ENCODE measurements at regions not wholly inside any gene's neighbourhood (a gene's known extent, or its start where the extent isn't known, plus 50 kb on each side); places are given as distances from the start of the nearest gene placed in this dataset.
A peak's percentile ranks its signal among the peaks of the same experiment; 100 is the strongest.

GRCh38 chr9:91117959-91118703 lies 243.6 kb downstream of the AUH start:
- ATAC-seq (ENCODE audit: low read depth) (no peak), DNase-seq (no peak)
- H3K9me3 Mint-ChIP-seq = peaks cover 7% of the 10 kb centered on the region
- POLR2A ChIA-PET = no interaction called here
- peaks cover 19% of the 10 kb centered on the region for H3K4me1 Mint-ChIP-seq
- H3K27me3 Mint-ChIP-seq = peaks cover 16% of the 10 kb centered on the region
- H3K36me3 Mint-ChIP-seq = peaks cover 22% of the 10 kb centered on the region
- H3K4me3 Mint-ChIP-seq = no peak overlapping the region
- H3K27ac Mint-ChIP-seq = no peak overlapping the region

- peaks cover 25% of the 10 kb centered on the region for H3K36me3 Mint-ChIP-seq
- POLR2A ChIA-PET = no interaction called here
- ATAC-seq (ENCODE audit: low read depth) (no peak), DNase-seq (no peak)
- peaks cover 14% of the 10 kb centered on the region for H3K4me1 Mint-ChIP-seq
- peaks cover 11% of the 10 kb centered on the region for H3K9me3 Mint-ChIP-seq
- peaks cover 16% of the 10 kb centered on the region for H3K27me3 Mint-ChIP-seq
- no peak overlapping the region for H3K4me3 Mint-ChIP-seq
- no peak overlapping the region for H3K27ac Mint-ChIP-seq
Observed at GRCh38 chr9:91118704-91119025, 243.1 kb downstream of the AUH start.

DNA sequence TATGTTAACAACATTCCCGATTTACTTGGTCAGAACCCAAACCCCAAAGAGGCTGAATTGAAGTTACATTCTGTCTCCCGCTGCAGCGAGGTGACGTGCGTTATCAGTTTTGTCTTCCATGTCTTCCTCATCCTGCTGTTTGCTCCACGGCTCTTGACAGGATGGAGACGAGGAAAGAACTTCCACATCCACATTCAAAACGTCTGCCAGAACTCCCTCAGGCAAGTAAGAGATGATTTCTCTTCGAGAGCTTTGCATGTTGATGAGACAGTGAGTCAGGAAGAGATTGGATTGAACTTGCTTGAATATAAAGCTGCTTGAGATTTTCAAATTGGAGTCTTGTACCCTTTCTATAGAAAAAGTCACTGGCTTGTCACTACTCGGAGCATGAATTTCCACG lies 242.6 kb downstream of the AUH start:
- Mint-ChIP-seq H3K27ac (no peak overlapping the region), H3K27me3 (peaks cover 16% of the 10 kb centered on the region), H3K9me3 (peaks cover 11% of the 10 kb centered on the region), H3K36me3 (peaks cover 25% of the 10 kb centered on the region), H3K4me1 (peaks cover 14% of the 10 kb centered on the region), H3K4me3 (no peak overlapping the region)
- POLR2A ChIA-PET = no interaction called here
- ATAC-seq (ENCODE audit: low read depth) (no peak), DNase-seq (no peak)

DNA sequence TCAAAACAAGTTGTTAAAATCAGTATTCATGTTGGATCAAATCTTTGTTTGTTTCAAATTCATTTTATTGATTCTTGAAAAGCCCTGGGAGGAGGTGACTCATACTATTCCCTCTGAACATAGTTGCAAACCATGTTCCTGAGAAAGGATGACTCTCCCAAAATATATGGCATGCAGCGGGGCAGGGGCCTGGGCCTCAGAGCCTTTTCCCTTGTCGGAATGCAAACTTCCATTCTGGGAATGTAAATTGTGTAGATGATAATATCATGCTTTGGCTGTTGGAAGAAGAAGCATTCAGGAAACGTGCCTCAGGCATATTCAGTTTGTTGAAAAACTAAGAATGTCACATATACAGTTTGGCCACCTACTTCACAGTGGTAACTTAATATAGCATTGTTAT lies 242.0 kb downstream of the AUH start:
- DNase-seq (no peak), ATAC-seq (ENCODE audit: low read depth) (no peak)
- peaks cover 14% of the 10 kb centered on the region for H3K4me1 Mint-ChIP-seq
- H3K27me3 Mint-ChIP-seq = peaks cover 14% of the 10 kb centered on the region
- H3K4me3 Mint-ChIP-seq = no peak overlapping the region
- H3K9me3 Mint-ChIP-seq = peaks cover 11% of the 10 kb centered on the region
- peaks cover 27% of the 10 kb centered on the region for H3K36me3 Mint-ChIP-seq
- POLR2A ChIA-PET = no interaction called here
- no peak overlapping the region for H3K27ac Mint-ChIP-seq

GRCh38 chr9:91120200-91120599 lies 241.5 kb downstream of the AUH start:
- Mint-ChIP-seq H3K9me3 (peaks cover 15% of the 10 kb centered on the region), H3K4me1 (peaks cover 14% of the 10 kb centered on the region), H3K27me3 (peaks cover 13% of the 10 kb centered on the region), H3K36me3 (peaks cover 32% of the 10 kb centered on the region), H3K4me3 (no peak overlapping the region), H3K27ac (no peak overlapping the region)
- POLR2A ChIA-PET = no interaction called here
- DNase-seq (no peak), ATAC-seq (ENCODE audit: low read depth) (no peak)

DNA sequence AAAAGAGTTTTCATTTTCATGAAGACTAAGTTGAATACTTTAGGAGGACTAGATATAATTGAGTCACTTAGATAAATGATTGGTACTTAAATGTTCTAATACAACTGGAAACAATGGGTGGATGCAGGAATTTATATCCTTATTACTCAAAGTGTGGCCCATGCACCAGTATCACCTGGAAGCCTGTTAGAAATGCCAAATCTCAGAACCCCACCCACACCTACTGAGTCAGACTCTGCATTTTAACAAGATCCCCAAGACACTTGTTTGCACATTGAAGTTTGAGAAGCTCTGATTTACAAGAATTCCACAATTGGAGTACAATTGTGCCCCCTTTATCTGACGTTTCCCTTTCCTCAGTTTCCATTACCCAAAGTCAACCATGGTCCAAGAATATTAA lies 239.0 kb downstream of the AUH start:
- H3K27me3 Mint-ChIP-seq = peaks cover 11% of the 10 kb centered on the region
- peaks cover 6% of the 10 kb centered on the region for H3K4me1 Mint-ChIP-seq
- POLR2A ChIA-PET = no interaction called here
- no peak for ATAC-seq (ENCODE audit: low read depth)
- peaks cover 18% of the 10 kb centered on the region for H3K9me3 Mint-ChIP-seq
- H3K27ac Mint-ChIP-seq = no peak overlapping the region
- no peak for DNase-seq
- H3K36me3 Mint-ChIP-seq = peaks cover 38% of the 10 kb centered on the region
- no peak overlapping the region for H3K4me3 Mint-ChIP-seq

DNA sequence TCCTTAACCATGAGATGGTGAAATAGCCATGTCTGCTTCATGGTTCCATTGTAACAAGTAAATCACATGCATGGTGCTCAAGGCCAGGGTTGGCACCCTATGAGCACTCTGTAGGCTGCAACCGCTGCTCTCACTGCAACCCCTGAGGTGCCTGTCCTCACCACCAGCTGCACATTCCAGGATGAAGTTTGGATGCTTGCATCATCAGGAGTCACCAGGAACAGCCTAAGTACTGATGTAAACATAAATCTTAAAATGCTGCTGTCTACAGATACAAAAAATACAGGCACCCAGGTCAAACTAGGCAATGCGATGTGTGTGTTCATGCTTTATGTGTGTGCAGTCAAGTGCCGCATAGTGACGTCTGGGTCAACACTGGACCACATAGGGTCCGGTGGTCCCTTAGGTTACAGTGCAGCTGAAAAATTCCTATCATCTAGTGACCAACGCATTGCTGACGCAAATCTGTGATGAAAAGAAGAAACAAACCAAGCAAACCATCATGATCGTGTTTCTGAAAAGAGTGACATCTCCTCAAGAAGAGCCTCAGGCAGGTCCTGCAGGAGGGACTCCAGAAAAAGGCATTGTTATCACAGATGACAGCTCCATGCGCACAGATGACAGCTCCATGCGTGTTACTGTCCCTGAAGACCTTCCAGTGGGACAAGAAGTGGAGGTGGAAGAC lies 234.8 kb downstream of the AUH start:
- DNase-seq = no peak
- Mint-ChIP-seq H3K36me3 (peaks cover 36% of the 10 kb centered on the region), H3K9me3 (peaks cover 17% of the 10 kb centered on the region), H3K27me3 (no peaks in the 10 kb centered on the region), H3K27ac (no peak overlapping the region), H3K4me1 (peaks cover 19% of the 10 kb centered on the region), H3K4me3 (no peak overlapping the region)
- POLR2A ChIA-PET = interaction anchor here (0.7 kb wide), 1 partner anchor 27 kb away, joined by 5 read pairs; no protein-coding TSS in a partner anchor
- no peak for ATAC-seq (ENCODE audit: low read depth)

DNA sequence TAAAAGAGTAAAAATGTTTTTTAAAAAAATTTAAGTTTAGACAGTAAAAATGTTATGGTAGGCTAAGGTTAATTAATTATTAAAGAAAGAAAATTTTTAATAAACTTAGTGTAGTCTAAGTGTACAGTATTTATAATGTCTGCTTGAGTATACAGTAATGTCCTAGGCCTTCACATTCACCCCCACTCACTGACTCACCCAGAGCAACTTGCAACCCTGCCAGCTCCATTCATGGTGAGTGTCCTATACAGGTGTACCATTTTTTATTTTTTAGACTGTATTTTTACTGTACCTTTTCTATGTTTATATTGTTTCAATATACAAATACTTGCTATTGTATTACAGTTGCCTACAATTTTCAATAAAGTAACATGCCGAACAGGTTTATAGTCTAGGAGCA lies 234.1 kb downstream of the AUH start:
- peaks cover 14% of the 10 kb centered on the region for H3K9me3 Mint-ChIP-seq
- DNase-seq = no peak
- H3K4me3 Mint-ChIP-seq = no peak overlapping the region
- H3K27ac Mint-ChIP-seq = no peak overlapping the region
- peaks cover 34% of the 10 kb centered on the region for H3K36me3 Mint-ChIP-seq
- H3K27me3 Mint-ChIP-seq = no peaks in the 10 kb centered on the region
- no peak for ATAC-seq (ENCODE audit: low read depth)
- H3K4me1 Mint-ChIP-seq = peaks cover 23% of the 10 kb centered on the region
- POLR2A ChIA-PET = interaction anchor here (0.7 kb wide), 1 partner anchor 28 kb away, joined by 5 read pairs; no protein-coding TSS in a partner anchor

DNA sequence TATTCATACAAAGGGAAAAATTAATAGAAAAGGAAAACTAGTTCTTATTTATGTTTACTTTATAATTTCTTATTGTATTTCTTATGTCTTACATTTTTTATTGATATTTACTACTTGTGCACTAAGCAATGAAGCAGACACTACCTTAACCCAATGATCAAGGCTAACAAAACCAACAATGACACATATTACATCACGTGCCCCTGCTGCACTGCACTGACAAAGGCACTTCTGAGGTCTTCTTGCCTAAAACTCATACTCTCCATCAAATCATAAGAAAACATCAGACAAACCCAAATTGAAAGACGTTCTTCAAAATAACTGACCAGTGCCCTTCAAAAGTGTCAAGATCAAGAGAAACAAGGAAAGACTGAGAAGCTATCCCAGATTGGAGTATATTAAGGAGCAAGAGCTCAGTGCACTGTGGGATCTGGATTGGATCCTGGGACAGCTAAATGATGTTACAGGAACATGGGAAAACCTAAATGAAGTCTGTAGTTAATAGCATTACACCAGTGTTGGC lies 230.9 kb downstream of the AUH start:
- Mint-ChIP-seq H3K27me3 (no peaks in the 10 kb centered on the region), H3K9me3 (peaks cover 5% of the 10 kb centered on the region), H3K36me3 (peaks cover 31% of the 10 kb centered on the region), H3K4me3 (peak overlapping the region; percentile 72), H3K4me1 (peaks cover 26% of the 10 kb centered on the region), H3K27ac (peak overlapping the region; percentile 98)
- POLR2A ChIA-PET = interaction anchor here (0.6 to 2.9 kb wide), 8 partner anchors 16 to 63 kb away, joined by 3 to 19 read pairs (median 6); no protein-coding TSS in a partner anchor
- ATAC-seq (ENCODE audit: low read depth) (no peak), DNase-seq (no peak)

GRCh38 chr9:91131433-91131839 lies 230.3 kb downstream of the AUH start:
- peak overlapping the region; percentile 98 for H3K27ac Mint-ChIP-seq
- peaks cover 30% of the 10 kb centered on the region for H3K36me3 Mint-ChIP-seq
- ATAC-seq (ENCODE audit: low read depth) (peak; percentile 100), DNase-seq (peak; percentile 71)
- H3K27me3 Mint-ChIP-seq = no peaks in the 10 kb centered on the region
- H3K9me3 Mint-ChIP-seq = peaks cover 6% of the 10 kb centered on the region
- peak overlapping the region; percentile 72 for H3K4me3 Mint-ChIP-seq
- POLR2A ChIA-PET = interaction anchor here (0.7 to 2.9 kb wide), 8 partner anchors 16 to 62 kb away, joined by 4 to 19 read pairs (median 6); no protein-coding TSS in a partner anchor
- H3K4me1 Mint-ChIP-seq = peaks cover 26% of the 10 kb centered on the region

GRCh38 chr9:91132576-91133073 lies 229.1 kb downstream of the AUH start:
- H3K9me3 Mint-ChIP-seq = peaks cover 6% of the 10 kb centered on the region
- no peak for ATAC-seq (ENCODE audit: low read depth)
- peaks cover 34% of the 10 kb centered on the region for H3K4me1 Mint-ChIP-seq
- H3K36me3 Mint-ChIP-seq = peaks cover 36% of the 10 kb centered on the region
- POLR2A ChIA-PET = interaction anchor here (0.9 to 2.9 kb wide), 3 partner anchors 32 to 75 kb away, joined by 3 to 19 read pairs (median 10); no protein-coding TSS in a partner anchor
- H3K27me3 Mint-ChIP-seq = no peaks in the 10 kb centered on the region
- H3K27ac Mint-ChIP-seq = peak overlapping the region; percentile 98
- H3K4me3 Mint-ChIP-seq = peak overlapping the region; percentile 47
- no peak for DNase-seq

- POLR2A ChIA-PET = no interaction called here
- Mint-ChIP-seq H3K4me3 (no peak overlapping the region), H3K27ac (no peak overlapping the region), H3K27me3 (no peaks in the 10 kb centered on the region), H3K9me3 (peaks cover 7% of the 10 kb centered on the region), H3K4me1 (peaks cover 39% of the 10 kb centered on the region), H3K36me3 (peaks cover 38% of the 10 kb centered on the region)
- no peak for ATAC-seq (ENCODE audit: low read depth)
- no peak for DNase-seq
Observed at GRCh38 chr9:91134608-91135007, 227.1 kb downstream of the AUH start.

DNA sequence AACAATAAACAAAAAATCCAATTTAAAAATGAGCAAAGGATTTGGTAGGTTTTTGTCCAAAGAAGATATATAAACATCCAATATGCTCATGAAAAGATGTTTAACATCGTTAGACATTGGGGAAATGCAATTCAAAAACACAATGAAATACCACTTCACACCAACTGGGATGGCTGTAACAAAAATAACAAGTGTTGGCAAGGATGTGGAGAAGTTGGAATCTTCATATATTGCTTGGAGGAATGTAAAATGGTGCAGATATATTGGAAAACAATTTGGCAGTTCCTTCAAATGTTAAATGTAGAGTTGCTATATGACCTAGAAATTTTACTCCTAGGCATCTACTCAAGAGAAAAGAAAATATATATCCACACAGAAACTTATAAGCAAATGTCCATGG lies 224.3 kb downstream of the AUH start:
- H3K27ac Mint-ChIP-seq = no peak overlapping the region
- H3K27me3 Mint-ChIP-seq = no peaks in the 10 kb centered on the region
- ATAC-seq (ENCODE audit: low read depth) = no peak

More for the DNA sequence above, 224.3 kb downstream of the AUH start:
- Mint-ChIP-seq H3K36me3 (peaks cover 42% of the 10 kb centered on the region), H3K9me3 (peaks cover 7% of the 10 kb centered on the region), H3K4me3 (no peak overlapping the region), H3K4me1 (peaks cover 24% of the 10 kb centered on the region)
- no peak for DNase-seq
- POLR2A ChIA-PET = interaction anchor here (1.2 to 1.3 kb wide), 2 partner anchors 8 to 13 kb away, joined by 3 to 5 read pairs; no protein-coding TSS in a partner anchor

Measured in activated naive CD8-positive, alpha-beta T cell treated with anti-CD3 and anti-CD28 coated beads, Interleukin-2, amount 10 ng/mL, durations not matched to agents 7 days and 5 days (primary cell).